GM18502 (cell line): ENCODE measurements at regions not wholly inside any gene's neighbourhood (a gene's known extent, or its start where the extent isn't known, plus 50 kb on each side); places are given as distances from the start of the nearest gene placed in this dataset.

Source experiments
- ATAC-seq: cut with Tn5 transposase; IDR thresholded peaks from one replicate; pipeline ENCODE4 v1.9.1; 2021; ENCODE audit warnings: mild to moderate bottlenecking; ENCODE audit not compliant: unreplicated experiment, poor library complexity

- ATAC-seq, result no peak
Measured at GRCh38 chr3:31265646-31266428, 266.9 kb upstream of the STT3B start.

GRCh38 chr3:31268868-31269267, 263.9 kb upstream of the STT3B start:
- ATAC-seq, result no peak

GRCh38 chr3:31270010-31270409, 262.7 kb upstream of the STT3B start:
- no peak for ATAC-seq

GRCh38 chr3:31274326-31275024, 258.2 kb upstream of the STT3B start:
- ATAC-seq, result no peak

- no peak for ATAC-seq
Measured at GRCh38 chr3:31275038-31275572, 257.6 kb upstream of the STT3B start.

- no peak for ATAC-seq
Measured at GRCh38 chr3:31275583-31275982, 257.1 kb upstream of the STT3B start.

GRCh38 chr3:31277582-31277981, 255.1 kb upstream of the STT3B start:
- ATAC-seq, result no peak

- ATAC-seq, result no peak
Measured at GRCh38 chr3:31278532-31278931, 254.2 kb upstream of the STT3B start.

GRCh38 chr3:31284776-31285175, 247.9 kb upstream of the STT3B start:
- no peak for ATAC-seq

- no peak for ATAC-seq
Measured at GRCh38 chr3:31285833-31286486, 246.8 kb upstream of the STT3B start.

GRCh38 chr3:31288224-31288623, 244.5 kb upstream of the STT3B start:
- ATAC-seq, result no peak

GRCh38 chr3:31288641-31289100, 244.1 kb upstream of the STT3B start:
- ATAC-seq, result no peak

GRCh38 chr3:31289584-31289983, 243.1 kb upstream of the STT3B start:
- no peak for ATAC-seq

GRCh38 chr3:31290046-31290445, 242.7 kb upstream of the STT3B start:
- no peak for ATAC-seq

GRCh38 chr3:31291818-31292217, 240.9 kb upstream of the STT3B start:
- ATAC-seq, result no peak

GRCh38 chr3:31294430-31295149, 238.1 kb upstream of the STT3B start:
- ATAC-seq, result no peak

- ATAC-seq, result no peak
Measured at GRCh38 chr3:31295150-31295765, 237.5 kb upstream of the STT3B start.

- no peak for ATAC-seq
Measured at GRCh38 chr3:31297726-31298298, 234.9 kb upstream of the STT3B start.
